ENCODE measurements at regions not wholly inside any gene's neighbourhood (a gene's known extent, or its start where the extent isn't known, plus 50 kb on each side); places are given as distances from the start of the nearest gene placed in this dataset.
A peak's percentile ranks its signal among the peaks of the same experiment; 100 is the strongest.

DNA sequence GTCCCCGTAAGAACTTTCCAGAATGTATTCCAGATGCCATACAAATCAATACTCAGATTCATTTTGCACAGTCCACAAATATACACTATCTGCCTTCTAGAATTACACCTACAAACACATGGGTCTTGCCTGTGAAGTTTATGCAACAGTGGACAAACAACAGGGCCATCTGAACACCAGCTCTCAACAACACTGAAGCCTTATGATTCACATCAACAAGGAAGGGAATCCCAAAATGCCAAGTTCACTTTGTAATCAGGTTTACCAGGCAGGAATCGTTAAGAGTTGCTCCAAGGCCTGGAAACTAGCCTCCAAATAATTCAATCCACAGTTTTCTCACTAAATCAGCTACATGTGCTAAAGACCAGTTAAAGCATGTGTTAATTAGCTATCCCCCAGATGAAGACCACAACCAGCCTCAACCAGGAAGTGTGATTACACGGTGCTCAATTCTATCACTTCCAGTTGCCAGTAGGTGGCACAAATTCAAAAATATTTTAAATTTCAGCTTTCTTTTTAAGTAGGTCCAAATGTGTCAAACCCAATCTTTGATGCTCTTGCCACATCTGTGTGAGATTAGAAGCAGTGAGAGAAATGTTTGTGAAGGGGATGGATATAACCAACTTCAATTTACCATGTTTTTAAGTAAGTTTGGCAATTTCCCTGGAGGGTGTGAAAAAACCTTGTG lies 139.1 kb upstream of the BDNF start:
- Histone ChIP-seq H3K4me3 (replicated peaks in 1 of 2; ENCODE audit: low read depth in 1 of 2, low read length in 2 of 2) (no peak overlapping the region), H3K9me2 (ENCODE audit: insufficient read depth) (no peaks in the 10 kb centered on the region; the same call in 1 of the 2 replicates), H3K79me2 (ENCODE audit: insufficient read depth, low read length) (no peaks in the 10 kb centered on the region), H3K4me2 (ENCODE audit: low read length) (peak overlapping the region; percentile 31), H2AFZ (ENCODE audit: low read depth, low read length, poor library complexity, severe bottlenecking) (peak overlapping the region; percentile 94), H3K27ac (ENCODE audit: low read depth, low read length) (peak overlapping the region; percentile 22), H3K9me3 (ENCODE audit: control insufficient read depth in 1 of 2, insufficient read depth in 1 of 2, low read depth in 1 of 2, low read length in 2 of 2) (no peaks in the 10 kb centered on the region), H4K20me1 (ENCODE audit: insufficient read depth) (no peaks in the 10 kb centered on the region), H3K4me1 (ENCODE audit: control insufficient read depth in 1 of 2, insufficient read depth in 2 of 2, low read length in 2 of 2) (peaks cover 6 to 23% of the 10 kb centered on the region in 2 experiments; a peak in 3 of 4 replicates), H3K36me3 (ENCODE audit: control insufficient read depth in 1 of 2, insufficient read depth in 2 of 2, low read length in 2 of 2) (0 out of 4 replicates have a peak, but pooled peaks cover 0 to 2% of the 10 kb centered on the region in 2 experiments), H3K27me3 (ENCODE audit: insufficient read depth, low read length) (no peaks in the 10 kb centered on the region), H3K9ac (ENCODE audit: low read length) (no peak overlapping the region)
- TF ChIP-seq ELF1 (IDR thresholded peaks at IDR 0.05; ENCODE audit: borderline replicate concordance, low read depth) (peak; percentile 69), RAD21 (IDR thresholded peaks at IDR 0.05; ENCODE audit: low read depth) (peak; percentile 60), CEBPB (IDR thresholded peaks at IDR 0.05; ENCODE audit: low read depth) (peak; percentile 30; the same call in 1 of the 2 replicates), TCF7L2 (IDR thresholded peaks at IDR 0.05; ENCODE audit: borderline replicate concordance, extremely low read depth, insufficient read depth, insufficient read length) (no peak), SIN3A (IDR thresholded peaks at IDR 0.05; ENCODE audit: low read depth) (no peak), YY1 (IDR thresholded peaks at IDR 0.05; ENCODE audit: extremely low read depth, insufficient replicate concordance, low read depth, low read length) (no peak)
- TF ChIP-seq, protein P1, sequence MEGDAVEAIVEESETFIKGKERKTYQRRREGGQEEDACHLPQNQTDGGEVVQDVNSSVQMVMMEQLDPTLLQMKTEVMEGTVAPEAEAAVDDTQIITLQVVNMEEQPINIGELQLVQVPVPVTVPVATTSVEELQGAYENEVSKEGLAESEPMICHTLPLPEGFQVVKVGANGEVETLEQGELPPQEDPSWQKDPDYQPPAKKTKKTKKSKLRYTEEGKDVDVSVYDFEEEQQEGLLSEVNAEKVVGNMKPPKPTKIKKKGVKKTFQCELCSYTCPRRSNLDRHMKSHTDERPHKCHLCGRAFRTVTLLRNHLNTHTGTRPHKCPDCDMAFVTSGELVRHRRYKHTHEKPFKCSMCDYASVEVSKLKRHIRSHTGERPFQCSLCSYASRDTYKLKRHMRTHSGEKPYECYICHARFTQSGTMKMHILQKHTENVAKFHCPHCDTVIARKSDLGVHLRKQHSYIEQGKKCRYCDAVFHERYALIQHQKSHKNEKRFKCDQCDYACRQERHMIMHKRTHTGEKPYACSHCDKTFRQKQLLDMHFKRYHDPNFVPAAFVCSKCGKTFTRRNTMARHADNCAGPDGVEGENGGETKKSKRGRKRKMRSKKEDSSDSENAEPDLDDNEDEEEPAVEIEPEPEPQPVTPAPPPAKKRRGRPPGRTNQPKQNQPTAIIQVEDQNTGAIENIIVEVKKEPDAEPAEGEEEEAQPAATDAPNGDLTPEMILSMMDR (IDR thresholded peaks at IDR 0.05 in 2 of 3, conservative IDR thresholded peaks at IDR 0.05 in 1 of 3; ENCODE audit: borderline replicate concordance in 1 of 3, insufficient read depth in 1 of 3, low read depth in 2 of 3, low read length in 2 of 3): peak; percentile 27 to 64 (median 46); a peak in 5 of 6 replicates
- intact Hi-C loops (cut with micrococcal nuclease): no loop called here
- peak; percentile 71 for ATAC-seq
- no peak for DNase-seq (ENCODE audit: low read depth, low spot score)
- ChIA-PET RAD21 (ENCODE audit: low non-redundant PET in 1 of 2, low total read pairs in 2 of 2, uncharacterized antibody in 2 of 2, unreplicated experiment in 2 of 2) (no interaction called here), CTCF (interaction anchor here (0.7 to 1.2 kb wide), 5 partner anchors 17 to 1320 kb away, joined by 3 to 6 read pairs (median 4); no protein-coding TSS in a partner anchor), POLR2A (interaction anchor here (1.0 to 1.8 kb wide), 2 partner anchors 96 to 139 kb away, joined by 3 to 5 read pairs; partner anchors contain the start of gene BDNF)
- no TSS peak for BruUV-seq (replicated peaks)
